Breast epithelium (tissue), 3 donors: ENCODE measurements at regions not wholly inside any gene's neighbourhood (a gene's known extent, or its start where the extent isn't known, plus 50 kb on each side); places are given as distances from the start of the nearest gene placed in this dataset.

Experiments used
- POLR2A ChIP-seq: fragments of 450-650 bp; IDR thresholded peaks from one replicate; pipeline ENCODE4 v1.6.1; 2016; ENCODE audit warnings: antibody characterized with exemption, mild to moderate bottlenecking, moderate library complexity
- POLR2AphosphoS5 ChIP-seq, 3 donors: sonication (generic); formaldehyde crosslinking; IDR thresholded peaks; one replicate each; pipeline ENCODE4 v1.6.1; 2017; ENCODE audit warnings: antibody characterized with exemption in 3 of 3
- TF ChIP-seq, protein P1 (sequence below), 3 donors: fragments of 450-650 bp; IDR thresholded peaks; one replicate each; pipeline ENCODE4 v1.5.1; 2016 to 2017; ENCODE audit warnings: antibody characterized with exemption in 3 of 3, mild to moderate bottlenecking in 3 of 3, moderate library complexity in 3 of 3

GRCh38 chr3:117543521-117543920 is 833.9 kb downstream of the TUSC7 start:
- TF ChIP-seq, protein P1, sequence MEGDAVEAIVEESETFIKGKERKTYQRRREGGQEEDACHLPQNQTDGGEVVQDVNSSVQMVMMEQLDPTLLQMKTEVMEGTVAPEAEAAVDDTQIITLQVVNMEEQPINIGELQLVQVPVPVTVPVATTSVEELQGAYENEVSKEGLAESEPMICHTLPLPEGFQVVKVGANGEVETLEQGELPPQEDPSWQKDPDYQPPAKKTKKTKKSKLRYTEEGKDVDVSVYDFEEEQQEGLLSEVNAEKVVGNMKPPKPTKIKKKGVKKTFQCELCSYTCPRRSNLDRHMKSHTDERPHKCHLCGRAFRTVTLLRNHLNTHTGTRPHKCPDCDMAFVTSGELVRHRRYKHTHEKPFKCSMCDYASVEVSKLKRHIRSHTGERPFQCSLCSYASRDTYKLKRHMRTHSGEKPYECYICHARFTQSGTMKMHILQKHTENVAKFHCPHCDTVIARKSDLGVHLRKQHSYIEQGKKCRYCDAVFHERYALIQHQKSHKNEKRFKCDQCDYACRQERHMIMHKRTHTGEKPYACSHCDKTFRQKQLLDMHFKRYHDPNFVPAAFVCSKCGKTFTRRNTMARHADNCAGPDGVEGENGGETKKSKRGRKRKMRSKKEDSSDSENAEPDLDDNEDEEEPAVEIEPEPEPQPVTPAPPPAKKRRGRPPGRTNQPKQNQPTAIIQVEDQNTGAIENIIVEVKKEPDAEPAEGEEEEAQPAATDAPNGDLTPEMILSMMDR (IDR thresholded peaks at IDR 0.05), result no peak
- TF ChIP-seq POLR2A, result no peak
- TF ChIP-seq POLR2AphosphoS5 (IDR thresholded peaks at IDR 0.05), result no peak
